H9 (cell line): ENCODE measurements at regions not wholly inside any gene's neighbourhood (a gene's known extent, or its start where the extent isn't known, plus 50 kb on each side); places are given as distances from the start of the nearest gene placed in this dataset.

Experiments used
- DNase-seq: peaks from one replicate; pipeline ENCODE4 v3.0.0-alpha.2; 2017
- H2AFZ ChIP-seq: one replicate; pipeline ENCODE4 v1.6.1; 2013; ENCODE audit warnings: mild to moderate bottlenecking, low read length, control low read depth, moderate library complexity
- H2AK5ac ChIP-seq: 2 replicates; pipeline ENCODE4 v1.6.1; 2013; ENCODE audit warnings: low read length, control low read depth, mixed read lengths; ENCODE audit not compliant: insufficient read length
- H2BK120ac ChIP-seq: one replicate; pipeline ENCODE4 v1.6.1; 2013; ENCODE audit warnings: low read depth, mild to moderate bottlenecking, low read length, control low read depth, inconsistent platforms; ENCODE audit not compliant: poor library complexity, severe bottlenecking
- H2BK12ac ChIP-seq: 2 replicates; pipeline ENCODE4 v1.6.1; 2013; ENCODE audit warnings: low read length, control low read depth, mixed read lengths, low read depth; ENCODE audit not compliant: insufficient read length
- H2BK15ac ChIP-seq: 2 replicates; pipeline ENCODE4 v1.6.1; 2013; ENCODE audit warnings: low read depth, low read length, control low read depth
- H2BK20ac ChIP-seq: one replicate; pipeline ENCODE4 v1.6.1; 2013; ENCODE audit warnings: low read depth, mild to moderate bottlenecking, low read length, control low read depth, inconsistent platforms; ENCODE audit not compliant: poor library complexity, severe bottlenecking
- H2BK5ac ChIP-seq: 2 replicates; pipeline ENCODE4 v1.6.1; 2013; ENCODE audit warnings: low read length, control low read depth, mixed read lengths; ENCODE audit not compliant: insufficient read length
- H3K14ac ChIP-seq: 2 replicates; pipeline ENCODE4 v1.6.1; 2013; ENCODE audit warnings: low read length, control low read depth; ENCODE audit not compliant: insufficient read depth
- H3K18ac ChIP-seq: 2 replicates; pipeline ENCODE4 v1.6.1; 2013; ENCODE audit warnings: low read depth, mild to moderate bottlenecking, mixed read lengths, low read length, control low read depth; ENCODE audit not compliant: insufficient read length
- H3K23ac ChIP-seq: 2 replicates; pipeline ENCODE4 v1.6.1; 2013; ENCODE audit warnings: low read length, control low read depth, mixed read lengths, low read depth; ENCODE audit not compliant: insufficient read length
- H3K23me2 ChIP-seq: 2 replicates; pipeline ENCODE4 v1.6.1; 2013; ENCODE audit warnings: low read depth, mild to moderate bottlenecking, mixed read lengths, low read length, control low read depth; ENCODE audit not compliant: insufficient read length, poor library complexity, severe bottlenecking
- H3K27ac ChIP-seq: 2 replicates; pipeline ENCODE4 v1.5.1; 2013; ENCODE audit warnings: low read length, control low read depth, mixed read lengths, low read depth; ENCODE audit not compliant: insufficient read length
- H3K27me3 ChIP-seq: 2 replicates; pipeline ENCODE4 v1.6.1; 2013; ENCODE audit warnings: low read length, control low read depth, inconsistent platforms; ENCODE audit not compliant: insufficient read depth
- H3K4ac ChIP-seq: 2 replicates; pipeline ENCODE4 v1.6.1; 2013; ENCODE audit warnings: low read depth, mild to moderate bottlenecking, control low read depth, inconsistent platforms, low read length, moderate library complexity
- H3K4me1 ChIP-seq: 2 replicates; pipeline ENCODE4 v1.6.1; 2013; ENCODE audit warnings: low read length, control low read depth, inconsistent platforms; ENCODE audit not compliant: insufficient read depth
- H3K4me2 ChIP-seq: 2 replicates; pipeline ENCODE4 v1.6.1; 2013; ENCODE audit warnings: low read length, control low read depth, mixed read lengths; ENCODE audit not compliant: insufficient read length, insufficient read depth
- H3K56ac ChIP-seq: 2 replicates; pipeline ENCODE4 v1.6.1; 2013; ENCODE audit warnings: low read depth, mild to moderate bottlenecking, mixed read lengths, low read length, control low read depth; ENCODE audit not compliant: insufficient read length
- H3K79me1 ChIP-seq: 2 replicates; pipeline ENCODE4 v1.6.1; 2013; ENCODE audit warnings: low read depth, mild to moderate bottlenecking, moderate library complexity, low read length, control low read depth, inconsistent platforms; ENCODE audit not compliant: insufficient read depth, poor library complexity, severe bottlenecking
- H3K79me2 ChIP-seq: 2 replicates; pipeline ENCODE4 v1.6.1; 2013; ENCODE audit warnings: low read length, control low read depth, inconsistent platforms; ENCODE audit not compliant: insufficient read depth
- H3K9ac ChIP-seq: 2 replicates; pipeline ENCODE4 v1.6.1; 2013; ENCODE audit warnings: low read length, control low read depth, mixed read lengths; ENCODE audit not compliant: insufficient read length; ENCODE audit errors: extremely low read depth
- H3K9me3 ChIP-seq: one replicate; pipeline ENCODE4 v1.6.1; 2013; ENCODE audit warnings: low read depth, low read length, inconsistent platforms; ENCODE audit not compliant: control insufficient read depth
- H3T11ph ChIP-seq: one replicate; pipeline ENCODE4 v1.6.1; 2013; ENCODE audit warnings: mild to moderate bottlenecking, low read length, control low read depth, inconsistent platforms
- H4K20me1 ChIP-seq: one replicate; pipeline ENCODE4 v1.6.1; 2013; ENCODE audit not compliant: control insufficient read depth, insufficient read length, insufficient read depth
- H4K5ac ChIP-seq: 2 replicates; pipeline ENCODE4 v1.6.1; 2013; ENCODE audit warnings: low read depth, mild to moderate bottlenecking, mixed read lengths, low read length, control low read depth; ENCODE audit not compliant: insufficient read length
- H4K8ac ChIP-seq: replicated peaks from 2 replicates; pipeline ENCODE4 v1.6.1; 2013; ENCODE audit warnings: low read length, control low read depth, mixed read lengths, low read depth; ENCODE audit not compliant: insufficient read length
- H4K91ac ChIP-seq: 2 replicates; pipeline ENCODE4 v1.6.1; 2013; ENCODE audit warnings: low read depth, mild to moderate bottlenecking, moderate library complexity, mixed read lengths, low read length, control low read depth; ENCODE audit not compliant: insufficient read length
- H3K27ac Mint-ChIP-seq, 3 experiments: 2 replicates in 2 of 3; 3 replicates in 1 of 3; pipeline ENCODE4 v1.8.0; 2020 to 2021; ENCODE audit warnings: mixed read lengths in 3 of 3, mild to moderate bottlenecking in 1 of 3, moderate library complexity in 1 of 3
- H3K27me3 Mint-ChIP-seq: 2 replicates; pipeline ENCODE4 v1.8.0; 2021; ENCODE audit warnings: low read depth, mild to moderate bottlenecking, moderate library complexity, mixed read lengths
- H3K36me3 Mint-ChIP-seq, 3 experiments: 2 replicates in 2 of 3; 3 replicates in 1 of 3; pipeline ENCODE4 v1.8.0; 2020 to 2021; ENCODE audit warnings: low read depth in 3 of 3, mixed read lengths in 3 of 3; ENCODE audit not compliant: insufficient read depth in 1 of 3
- H3K4me1 Mint-ChIP-seq, 2 experiments: 2 replicates each; pipeline ENCODE4 v1.8.0; 2020; ENCODE audit warnings: mixed read lengths in 2 of 2
- H3K4me3 Mint-ChIP-seq, 2 experiments: 2 replicates in 1 of 2; 3 replicates in 1 of 2; pipeline ENCODE4 v1.8.0; 2020 to 2021; ENCODE audit warnings: mild to moderate bottlenecking in 2 of 2, mixed read lengths in 2 of 2, moderate library complexity in 1 of 2
- H3K9me3 Mint-ChIP-seq, 2 experiments: 2 replicates in 1 of 2; 3 replicates in 1 of 2; pipeline ENCODE4 v1.8.0; 2020; ENCODE audit warnings: mild to moderate bottlenecking in 2 of 2, mixed read lengths in 2 of 2, moderate library complexity in 1 of 2
- WGBS: extraction: QIAGEN DNeasy Blood & Tissue Kit; methylation state at CpG from one replicate; pipeline ENCODE4 v1.1.7; 2013; ENCODE audit warnings: missing lambda C conversion rate, low lambda C conversion rate, mixed read lengths; ENCODE audit not compliant: insufficient read length; ENCODE audit errors: extremely low coverage; 5-methylcytosine and 5-hydroxymethylcytosine counted together
- TF ChIP-seq, protein P1 (sequence below): fragments of 200-600 bp; sonication (generic); conservative IDR thresholded peaks from 3 replicates; pipeline ENCODE4 v1.8.0; 2021; ENCODE audit warnings: antibody characterized with exemption, mild to moderate bottlenecking

- Mint-ChIP-seq H3K9me3 (no peaks in the 10 kb centered on the region; a peak in 1 of 5 replicates), H3K4me3 (no peak overlapping the region)
These were observed 105.8 kb upstream of the NFE2L3 start for GRCh38 chr7:26046150-26046549.

More at GRCh38 chr7:26046150-26046549, 105.8 kb upstream of the NFE2L3 start:
- H3K79me1 ChIP-seq, result no peaks in the 10 kb centered on the region
- no peak overlapping the region for H3K23ac ChIP-seq
- no CpG with 5 or more reads among the region's 3 CpGs for WGBS
- H3K36me3 Mint-ChIP-seq, result no peaks in the 10 kb centered on the region
- H3K4ac ChIP-seq, result no peak overlapping the region
- no peak overlapping the region for H3K4me2 ChIP-seq
- no peaks in the 10 kb centered on the region for H3K9me3 ChIP-seq
- peaks cover 6 to 11% of the 10 kb centered on the region in 2 experiments for H3K4me1 Mint-ChIP-seq
- H4K91ac ChIP-seq, result no peak overlapping the region
- H3T11ph ChIP-seq, result no peak overlapping the region
- no peak overlapping the region for H2BK12ac ChIP-seq
- H3K9ac ChIP-seq, result no peak overlapping the region
- H3K27me3 Mint-ChIP-seq, result no peaks in the 10 kb centered on the region; the same call in 1 of the 2 replicates
- H3K27me3 ChIP-seq, result no peaks in the 10 kb centered on the region
- H3K4me1 ChIP-seq, result no peaks in the 10 kb centered on the region
- H2BK20ac ChIP-seq, result no peak overlapping the region
- no peak overlapping the region for H2BK5ac ChIP-seq
- H2BK15ac ChIP-seq, result no peak overlapping the region
- H2AFZ ChIP-seq, result no peak overlapping the region
- no peaks in the 10 kb centered on the region for H3K79me2 ChIP-seq
- no peak overlapping the region for H4K5ac ChIP-seq
- H3K18ac ChIP-seq, result no peak overlapping the region
- no peak overlapping the region for H3K27ac Mint-ChIP-seq
- H3K23me2 ChIP-seq, result no peaks in the 10 kb centered on the region
- H2AK5ac ChIP-seq, result no peak overlapping the region
- H3K27ac ChIP-seq, result no peak overlapping the region
- H3K14ac ChIP-seq, result no peak overlapping the region
- H3K56ac ChIP-seq, result no peak overlapping the region
- TF ChIP-seq, protein P1, sequence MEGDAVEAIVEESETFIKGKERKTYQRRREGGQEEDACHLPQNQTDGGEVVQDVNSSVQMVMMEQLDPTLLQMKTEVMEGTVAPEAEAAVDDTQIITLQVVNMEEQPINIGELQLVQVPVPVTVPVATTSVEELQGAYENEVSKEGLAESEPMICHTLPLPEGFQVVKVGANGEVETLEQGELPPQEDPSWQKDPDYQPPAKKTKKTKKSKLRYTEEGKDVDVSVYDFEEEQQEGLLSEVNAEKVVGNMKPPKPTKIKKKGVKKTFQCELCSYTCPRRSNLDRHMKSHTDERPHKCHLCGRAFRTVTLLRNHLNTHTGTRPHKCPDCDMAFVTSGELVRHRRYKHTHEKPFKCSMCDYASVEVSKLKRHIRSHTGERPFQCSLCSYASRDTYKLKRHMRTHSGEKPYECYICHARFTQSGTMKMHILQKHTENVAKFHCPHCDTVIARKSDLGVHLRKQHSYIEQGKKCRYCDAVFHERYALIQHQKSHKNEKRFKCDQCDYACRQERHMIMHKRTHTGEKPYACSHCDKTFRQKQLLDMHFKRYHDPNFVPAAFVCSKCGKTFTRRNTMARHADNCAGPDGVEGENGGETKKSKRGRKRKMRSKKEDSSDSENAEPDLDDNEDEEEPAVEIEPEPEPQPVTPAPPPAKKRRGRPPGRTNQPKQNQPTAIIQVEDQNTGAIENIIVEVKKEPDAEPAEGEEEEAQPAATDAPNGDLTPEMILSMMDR, result no peak
- no peaks in the 10 kb centered on the region for H4K20me1 ChIP-seq
- H2BK120ac ChIP-seq, result no peak overlapping the region
- no peak for DNase-seq
- H4K8ac ChIP-seq, result no peak overlapping the region
